ENCODE measurements at regions not wholly inside any gene's neighbourhood (a gene's known extent, or its start where the extent isn't known, plus 50 kb on each side); places are given as distances from the start of the nearest gene placed in this dataset.

DNA sequence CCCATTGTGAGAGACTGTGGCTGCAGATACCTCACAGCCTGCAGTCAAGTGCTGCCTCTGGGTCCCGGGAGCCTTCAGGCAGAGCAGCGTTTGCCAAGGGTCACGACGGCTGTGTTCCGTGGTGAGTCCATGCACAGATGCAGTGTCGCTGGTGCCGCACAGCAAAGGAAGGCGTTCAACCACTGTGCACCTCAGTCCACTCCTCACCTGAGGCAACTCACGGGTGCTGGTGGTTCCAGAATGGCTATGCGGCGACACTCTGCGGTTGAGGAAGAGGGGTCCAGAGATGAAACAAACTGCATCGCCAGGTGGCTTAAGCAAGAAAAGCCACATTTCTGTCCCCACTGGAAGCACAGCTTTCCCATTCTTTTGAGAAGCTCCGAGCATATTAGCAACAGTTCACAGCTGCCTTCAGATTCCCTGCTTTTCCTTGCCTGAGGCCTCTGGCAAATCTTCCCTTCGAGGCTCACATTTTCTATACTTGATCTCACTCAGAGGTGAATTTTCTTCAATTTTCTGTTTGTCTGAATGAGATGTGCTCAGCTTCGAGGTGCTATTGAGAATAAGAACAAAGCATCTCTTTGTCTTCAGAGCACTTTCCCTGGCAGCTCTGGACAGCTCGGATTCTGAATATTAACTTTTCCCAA lies 208.8 kb upstream of the TWIST2 start:
- Histone ChIP-seq H3K4me3 (ENCODE audit: low read depth in 2 of 2, low read length in 2 of 2) (no peak overlapping the region), H3K27me3 (ENCODE audit: control insufficient read depth, insufficient read depth, low read length) (no peaks in the 10 kb centered on the region), H3K27ac (ENCODE audit: low read length) (no peak overlapping the region), H3K4me1 (ENCODE audit: control insufficient read depth, insufficient read depth, low read length) (peaks cover 3% of the 10 kb centered on the region), H3K9me3 (ENCODE audit: control insufficient read depth, insufficient read depth, low read depth, low read length) (no peaks in the 10 kb centered on the region), H3K36me3 (ENCODE audit: control insufficient read depth, insufficient read depth, low read length) (no peaks in the 10 kb centered on the region)
- TF ChIP-seq, protein P1, sequence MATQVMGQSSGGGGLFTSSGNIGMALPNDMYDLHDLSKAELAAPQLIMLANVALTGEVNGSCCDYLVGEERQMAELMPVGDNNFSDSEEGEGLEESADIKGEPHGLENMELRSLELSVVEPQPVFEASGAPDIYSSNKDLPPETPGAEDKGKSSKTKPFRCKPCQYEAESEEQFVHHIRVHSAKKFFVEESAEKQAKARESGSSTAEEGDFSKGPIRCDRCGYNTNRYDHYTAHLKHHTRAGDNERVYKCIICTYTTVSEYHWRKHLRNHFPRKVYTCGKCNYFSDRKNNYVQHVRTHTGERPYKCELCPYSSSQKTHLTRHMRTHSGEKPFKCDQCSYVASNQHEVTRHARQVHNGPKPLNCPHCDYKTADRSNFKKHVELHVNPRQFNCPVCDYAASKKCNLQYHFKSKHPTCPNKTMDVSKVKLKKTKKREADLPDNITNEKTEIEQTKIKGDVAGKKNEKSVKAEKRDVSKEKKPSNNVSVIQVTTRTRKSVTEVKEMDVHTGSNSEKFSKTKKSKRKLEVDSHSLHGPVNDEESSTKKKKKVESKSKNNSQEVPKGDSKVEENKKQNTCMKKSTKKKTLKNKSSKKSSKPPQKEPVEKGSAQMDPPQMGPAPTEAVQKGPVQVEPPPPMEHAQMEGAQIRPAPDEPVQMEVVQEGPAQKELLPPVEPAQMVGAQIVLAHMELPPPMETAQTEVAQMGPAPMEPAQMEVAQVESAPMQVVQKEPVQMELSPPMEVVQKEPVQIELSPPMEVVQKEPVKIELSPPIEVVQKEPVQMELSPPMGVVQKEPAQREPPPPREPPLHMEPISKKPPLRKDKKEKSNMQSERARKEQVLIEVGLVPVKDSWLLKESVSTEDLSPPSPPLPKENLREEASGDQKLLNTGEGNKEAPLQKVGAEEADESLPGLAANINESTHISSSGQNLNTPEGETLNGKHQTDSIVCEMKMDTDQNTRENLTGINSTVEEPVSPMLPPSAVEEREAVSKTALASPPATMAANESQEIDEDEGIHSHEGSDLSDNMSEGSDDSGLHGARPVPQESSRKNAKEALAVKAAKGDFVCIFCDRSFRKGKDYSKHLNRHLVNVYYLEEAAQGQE (IDR thresholded peaks at IDR 0.05; ENCODE audit: insufficient read depth in 1 of 2, low read depth in 2 of 2, low read length in 1 of 2): no peak
- TF ChIP-seq POLR2AphosphoS5 (IDR thresholded peaks at IDR 0.05; ENCODE audit: low read depth, low read length): no peak
- ChIA-PET POLR2A (no interaction called here), CTCF (no interaction called here)
- BruUV-seq (replicated peaks): no TSS peak
- no peak for ATAC-seq
- DNase-seq (ENCODE audit: low read depth, low spot score): no peak
- in situ Hi-C loops (cut with HindIII; ENCODE audit: low pct_unique_long_range_greater_than_20kb, low sequenced_read_pairs) (no loop called here), intact Hi-C loops (cut with micrococcal nuclease; ENCODE audit: unreplicated experiment) (no loop called here)

GRCh38 chr2:238640486-238640885 lies 207.4 kb upstream of the TWIST2 start:
- ChIA-PET CTCF (no interaction called here), POLR2A (no interaction called here)
- H3K27ac ChIP-seq (ENCODE audit: low read length): no peak overlapping the region
- no peaks in the 10 kb centered on the region for H3K36me3 ChIP-seq (ENCODE audit: control insufficient read depth, insufficient read depth, low read length)
- H3K4me3 ChIP-seq (ENCODE audit: low read depth in 2 of 2, low read length in 2 of 2): no peak overlapping the region
- no peak for TF ChIP-seq POLR2AphosphoS5 (IDR thresholded peaks at IDR 0.05; ENCODE audit: low read depth, low read length)
- no peak for TF ChIP-seq TCF7L2 (IDR thresholded peaks at IDR 0.05; ENCODE audit: low read depth, low read length)
- TF ChIP-seq SIN3A (IDR thresholded peaks at IDR 0.05; ENCODE audit: borderline replicate concordance, insufficient read depth, low read depth, low read length): no peak
- TF ChIP-seq, protein P1 (IDR thresholded peaks at IDR 0.05; ENCODE audit: insufficient read depth in 1 of 2, low read depth in 2 of 2, low read length in 1 of 2): no peak
- TF ChIP-seq, protein P2, sequence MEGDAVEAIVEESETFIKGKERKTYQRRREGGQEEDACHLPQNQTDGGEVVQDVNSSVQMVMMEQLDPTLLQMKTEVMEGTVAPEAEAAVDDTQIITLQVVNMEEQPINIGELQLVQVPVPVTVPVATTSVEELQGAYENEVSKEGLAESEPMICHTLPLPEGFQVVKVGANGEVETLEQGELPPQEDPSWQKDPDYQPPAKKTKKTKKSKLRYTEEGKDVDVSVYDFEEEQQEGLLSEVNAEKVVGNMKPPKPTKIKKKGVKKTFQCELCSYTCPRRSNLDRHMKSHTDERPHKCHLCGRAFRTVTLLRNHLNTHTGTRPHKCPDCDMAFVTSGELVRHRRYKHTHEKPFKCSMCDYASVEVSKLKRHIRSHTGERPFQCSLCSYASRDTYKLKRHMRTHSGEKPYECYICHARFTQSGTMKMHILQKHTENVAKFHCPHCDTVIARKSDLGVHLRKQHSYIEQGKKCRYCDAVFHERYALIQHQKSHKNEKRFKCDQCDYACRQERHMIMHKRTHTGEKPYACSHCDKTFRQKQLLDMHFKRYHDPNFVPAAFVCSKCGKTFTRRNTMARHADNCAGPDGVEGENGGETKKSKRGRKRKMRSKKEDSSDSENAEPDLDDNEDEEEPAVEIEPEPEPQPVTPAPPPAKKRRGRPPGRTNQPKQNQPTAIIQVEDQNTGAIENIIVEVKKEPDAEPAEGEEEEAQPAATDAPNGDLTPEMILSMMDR (IDR thresholded peaks at IDR 0.05): no peak
- intact Hi-C loops (cut with micrococcal nuclease; ENCODE audit: unreplicated experiment) (no loop called here), in situ Hi-C loops (cut with HindIII; ENCODE audit: low pct_unique_long_range_greater_than_20kb, low sequenced_read_pairs) (no loop called here)
- no peaks in the 10 kb centered on the region for H3K27me3 ChIP-seq (ENCODE audit: control insufficient read depth, insufficient read depth, low read length)
- BruUV-seq (replicated peaks): no TSS peak
- DNase-seq (ENCODE audit: low read depth, low spot score) (no peak), ATAC-seq (no peak)
- peaks cover 3% of the 10 kb centered on the region for H3K4me1 ChIP-seq (ENCODE audit: control insufficient read depth, insufficient read depth, low read length)
- no peaks in the 10 kb centered on the region for H3K9me3 ChIP-seq (ENCODE audit: control insufficient read depth, insufficient read depth, low read depth, low read length)
